ENCODE measurements at regions not wholly inside any gene's neighbourhood (a gene's known extent, or its start where the extent isn't known, plus 50 kb on each side); places are given as distances from the start of the nearest gene placed in this dataset.

- H3K27ac ChIP-seq, result no peak overlapping the region
- no peaks in the 10 kb centered on the region for H3K4me1 ChIP-seq
- H3K4me3 ChIP-seq, result no peak overlapping the region
- H3K27me3 ChIP-seq, result no peaks in the 10 kb centered on the region
- H3K9me3 ChIP-seq, result no peaks in the 10 kb centered on the region
- no peaks in the 10 kb centered on the region for H3K36me3 ChIP-seq
- TF ChIP-seq POLR2AphosphoS5 (IDR thresholded peaks at IDR 0.05; ENCODE audit: insufficient read depth in 1 of 2, low read depth in 1 of 2) (no peak), POLR2A (IDR thresholded peaks at IDR 0.05) (no peak)
- TF ChIP-seq, protein P1, sequence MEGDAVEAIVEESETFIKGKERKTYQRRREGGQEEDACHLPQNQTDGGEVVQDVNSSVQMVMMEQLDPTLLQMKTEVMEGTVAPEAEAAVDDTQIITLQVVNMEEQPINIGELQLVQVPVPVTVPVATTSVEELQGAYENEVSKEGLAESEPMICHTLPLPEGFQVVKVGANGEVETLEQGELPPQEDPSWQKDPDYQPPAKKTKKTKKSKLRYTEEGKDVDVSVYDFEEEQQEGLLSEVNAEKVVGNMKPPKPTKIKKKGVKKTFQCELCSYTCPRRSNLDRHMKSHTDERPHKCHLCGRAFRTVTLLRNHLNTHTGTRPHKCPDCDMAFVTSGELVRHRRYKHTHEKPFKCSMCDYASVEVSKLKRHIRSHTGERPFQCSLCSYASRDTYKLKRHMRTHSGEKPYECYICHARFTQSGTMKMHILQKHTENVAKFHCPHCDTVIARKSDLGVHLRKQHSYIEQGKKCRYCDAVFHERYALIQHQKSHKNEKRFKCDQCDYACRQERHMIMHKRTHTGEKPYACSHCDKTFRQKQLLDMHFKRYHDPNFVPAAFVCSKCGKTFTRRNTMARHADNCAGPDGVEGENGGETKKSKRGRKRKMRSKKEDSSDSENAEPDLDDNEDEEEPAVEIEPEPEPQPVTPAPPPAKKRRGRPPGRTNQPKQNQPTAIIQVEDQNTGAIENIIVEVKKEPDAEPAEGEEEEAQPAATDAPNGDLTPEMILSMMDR (IDR thresholded peaks at IDR 0.05), result no peak
- no peak for DNase-seq (ENCODE audit: extremely low spot score in 2 of 2)
- intact Hi-C loops (cut with DNase I), result no loop called here
These were observed 233.8 kb upstream of the USP25 start for GRCh38 chr21:15495965-15496364.

DNA sequence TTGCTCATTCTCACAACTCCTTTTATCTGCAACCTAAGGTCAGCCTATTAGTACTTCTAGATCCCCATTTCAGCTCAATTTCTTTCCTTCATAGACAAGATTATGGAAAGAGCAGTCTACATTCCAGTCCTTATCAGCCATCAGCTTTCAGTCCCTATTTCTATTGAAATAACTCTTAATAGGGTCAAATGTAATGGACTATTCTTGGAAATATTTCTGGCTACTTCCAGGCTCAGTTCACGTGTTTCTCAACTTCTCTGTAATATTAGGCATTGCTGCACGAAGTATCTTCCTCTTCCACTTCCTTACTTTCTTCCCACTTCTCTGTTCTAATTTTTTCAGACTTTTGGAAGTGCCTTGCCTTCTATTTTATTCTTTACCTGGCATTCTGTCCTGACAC, 232.9 kb upstream of the USP25 start:
- Histone ChIP-seq H3K4me1 (no peaks in the 10 kb centered on the region), H3K27ac (no peak overlapping the region), H3K27me3 (no peaks in the 10 kb centered on the region), H3K4me3 (no peak overlapping the region), H3K9me3 (no peaks in the 10 kb centered on the region), H3K36me3 (no peaks in the 10 kb centered on the region)
- intact Hi-C loops (cut with DNase I), result no loop called here
- TF ChIP-seq POLR2AphosphoS5 (IDR thresholded peaks at IDR 0.05; ENCODE audit: insufficient read depth in 1 of 2, low read depth in 1 of 2) (no peak), POLR2A (IDR thresholded peaks at IDR 0.05) (no peak)
- TF ChIP-seq, protein P1 (IDR thresholded peaks at IDR 0.05), result no peak
- DNase-seq (ENCODE audit: extremely low spot score in 2 of 2), result no peak

DNA sequence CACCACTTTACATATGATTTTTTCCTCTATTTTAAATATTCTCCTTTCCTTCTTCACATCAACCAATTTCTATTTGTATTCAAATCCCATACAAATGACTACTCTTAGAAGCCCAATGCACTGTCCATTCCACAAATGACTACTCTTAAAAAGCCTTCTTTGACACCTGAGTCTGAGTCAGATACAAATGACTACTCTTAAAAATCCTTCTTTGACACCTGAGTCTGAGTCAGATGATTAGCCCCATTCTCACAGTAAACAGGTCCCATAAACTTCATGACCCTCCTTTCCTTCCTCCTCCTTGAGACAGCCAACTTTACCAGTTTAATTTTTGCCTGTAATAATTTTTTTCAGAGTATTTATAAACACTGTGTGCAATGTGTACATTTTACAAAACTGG, 231.3 kb upstream of the USP25 start:
- DNase-seq (ENCODE audit: extremely low spot score in 2 of 2), result no peak
- no peaks in the 10 kb centered on the region for H3K4me1 ChIP-seq
- no peak overlapping the region for H3K27ac ChIP-seq
- TF ChIP-seq POLR2A (IDR thresholded peaks at IDR 0.05) (no peak), POLR2AphosphoS5 (IDR thresholded peaks at IDR 0.05; ENCODE audit: insufficient read depth in 1 of 2, low read depth in 1 of 2) (no peak)
- TF ChIP-seq, protein P1 (IDR thresholded peaks at IDR 0.05), result no peak
- intact Hi-C loops (cut with DNase I), result no loop called here
- H3K27me3 ChIP-seq, result no peaks in the 10 kb centered on the region
- no peaks in the 10 kb centered on the region for H3K36me3 ChIP-seq
- no peaks in the 10 kb centered on the region for H3K9me3 ChIP-seq
- no peak overlapping the region for H3K4me3 ChIP-seq

- Histone ChIP-seq H3K27ac (no peak overlapping the region), H3K36me3 (no peaks in the 10 kb centered on the region), H3K4me3 (no peak overlapping the region), H3K9me3 (no peaks in the 10 kb centered on the region), H3K4me1 (no peaks in the 10 kb centered on the region), H3K27me3 (no peaks in the 10 kb centered on the region)
- intact Hi-C loops (cut with DNase I), result no loop called here
- no peak for TF ChIP-seq POLR2AphosphoS5 (IDR thresholded peaks at IDR 0.05; ENCODE audit: insufficient read depth in 1 of 2, low read depth in 1 of 2)
- TF ChIP-seq POLR2A (IDR thresholded peaks at IDR 0.05), result no peak
- TF ChIP-seq, protein P1 (IDR thresholded peaks at IDR 0.05), result no peak
- DNase-seq (ENCODE audit: extremely low spot score in 2 of 2), result no peak
These were observed 223.7 kb upstream of the USP25 start for GRCh38 chr21:15506086-15506485.

- TF ChIP-seq, protein P1 (IDR thresholded peaks at IDR 0.05), result no peak
- no peak for TF ChIP-seq POLR2A (IDR thresholded peaks at IDR 0.05)
- Histone ChIP-seq H3K9me3 (no peaks in the 10 kb centered on the region), H3K27me3 (no peaks in the 10 kb centered on the region), H3K27ac (no peak overlapping the region), H3K4me3 (no peak overlapping the region), H3K4me1 (no peaks in the 10 kb centered on the region), H3K36me3 (no peaks in the 10 kb centered on the region)
- DNase-seq (ENCODE audit: extremely low spot score in 2 of 2), result no peak
- intact Hi-C loops (cut with DNase I), result no loop called here
These were observed 221.2 kb upstream of the USP25 start for GRCh38 chr21:15508554-15508953.

All from vagina (tissue), 2 donors.